HG02571 (cell line): ENCODE measurements at regions not wholly inside any gene's neighbourhood (a gene's known extent, or its start where the extent isn't known, plus 50 kb on each side); places are given as distances from the start of the nearest gene placed in this dataset.
A peak's percentile ranks its signal among the peaks of the same experiment; 100 is the strongest.
"Not testable (repeated sequence)": the region's sequence is repeated elsewhere in the genome, so short reads cannot be mapped to it uniquely, and the experiment has no call there.

Experiments used
- ATAC-seq: cut with Tn5 transposase; IDR thresholded peaks from one replicate; pipeline ENCODE4 v1.9.1; 2021; ENCODE audit warnings: mild to moderate bottlenecking, moderate library complexity; ENCODE audit not compliant: unreplicated experiment

DNA sequence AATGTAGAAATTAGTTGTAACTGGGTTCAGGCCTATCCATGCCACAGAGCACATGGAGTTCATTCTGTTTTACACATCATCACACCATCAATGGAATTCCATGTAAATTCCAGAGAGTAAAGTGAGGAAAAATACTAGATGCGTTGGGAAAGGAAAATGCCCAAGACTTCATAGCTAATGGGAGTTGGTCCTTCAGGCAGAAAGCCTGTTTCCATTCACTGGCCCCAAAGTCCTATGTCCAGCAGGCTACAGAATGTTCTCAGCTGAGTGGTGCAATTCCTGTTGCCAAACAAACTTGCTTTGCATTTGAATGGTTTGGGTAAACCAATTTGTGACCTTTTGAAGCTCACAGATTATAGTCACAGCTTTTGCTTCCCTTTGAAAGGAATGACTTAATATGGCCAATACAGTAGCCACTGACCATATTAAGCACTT, 164.6 kb upstream of the PFN2 start:
- ATAC-seq, result no peak

DNA sequence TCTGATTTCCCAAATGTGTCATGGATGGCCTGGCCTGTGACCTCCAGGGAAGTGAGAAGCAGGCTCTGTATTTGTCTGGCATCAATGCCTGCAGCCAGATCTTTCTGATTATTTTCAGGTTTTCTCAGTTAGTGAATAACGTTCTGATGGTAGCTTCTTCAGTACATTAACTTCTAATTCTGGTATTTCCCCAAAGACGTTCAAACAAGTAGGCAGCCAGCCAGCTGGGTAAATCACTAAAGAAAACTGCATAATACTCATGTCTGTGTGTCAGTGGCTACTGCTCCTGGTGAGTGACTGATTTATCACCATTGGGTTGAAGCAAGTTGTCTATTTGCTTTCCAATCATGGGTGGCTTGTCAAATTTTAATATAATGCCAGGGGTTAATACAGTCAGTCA, 162.6 kb upstream of the PFN2 start:
- no peak for ATAC-seq

GRCh38 chr3:150132101-150132749, 161.5 kb upstream of the PFN2 start:
- no peak for ATAC-seq

DNA sequence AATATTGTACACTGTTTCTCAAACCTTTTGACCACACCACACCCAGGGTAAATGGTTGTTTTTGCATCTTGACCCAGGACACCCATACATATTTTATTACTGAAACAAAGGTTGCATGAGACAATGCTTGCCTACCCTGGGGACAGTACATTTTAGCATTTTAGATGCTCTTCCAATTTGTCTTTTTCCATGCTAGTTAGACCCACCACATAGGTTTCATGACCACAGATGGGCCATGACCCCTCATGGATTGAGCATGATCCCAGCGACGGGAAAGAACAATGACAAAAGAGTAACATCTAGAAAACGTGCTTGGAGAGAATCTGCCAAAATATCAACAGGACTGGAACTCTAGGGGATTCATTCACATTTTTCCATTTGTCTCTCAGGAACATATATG, 161.0 kb upstream of the PFN2 start:
- no peak for ATAC-seq

DNA sequence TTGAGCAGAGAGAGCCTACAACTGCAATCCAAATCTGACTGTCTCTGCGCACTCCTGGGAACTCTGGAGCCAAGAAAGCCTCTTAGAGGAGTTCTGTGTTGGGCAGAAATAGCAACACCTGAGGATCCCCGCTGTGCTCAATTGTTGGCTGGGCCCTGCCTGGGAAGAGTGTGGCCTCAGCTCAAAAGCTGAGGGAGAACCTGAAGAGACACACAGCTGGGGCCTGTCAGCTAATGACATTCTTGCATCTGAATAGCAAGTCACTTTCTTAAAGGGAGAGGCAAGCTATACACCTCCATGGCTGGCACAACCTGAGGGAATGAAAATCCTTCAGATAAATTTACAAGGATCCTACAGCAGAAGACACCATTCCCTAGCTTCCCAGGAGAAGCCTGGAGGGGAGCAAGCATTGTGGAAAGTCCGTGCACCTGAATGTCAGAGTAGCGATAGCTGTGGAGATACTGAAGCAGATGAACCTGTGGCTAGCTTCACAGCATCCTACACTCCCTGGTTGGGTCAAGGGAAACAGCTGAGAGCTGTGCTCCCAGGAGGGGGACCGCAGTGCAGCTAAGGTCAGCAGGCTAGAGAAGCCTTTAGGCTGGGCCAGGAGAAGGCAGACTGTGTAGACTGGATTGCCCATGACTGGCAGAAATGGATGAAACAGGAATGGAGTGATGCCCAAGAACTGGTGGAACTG, 159.9 kb upstream of the PFN2 start:
- no peak for ATAC-seq

GRCh38 chr3:150129166-150129565, 158.5 kb upstream of the PFN2 start:
- ATAC-seq, result no peak

- no peak for ATAC-seq
Observed at GRCh38 chr3:150128126-150128525, 157.4 kb upstream of the PFN2 start.

DNA sequence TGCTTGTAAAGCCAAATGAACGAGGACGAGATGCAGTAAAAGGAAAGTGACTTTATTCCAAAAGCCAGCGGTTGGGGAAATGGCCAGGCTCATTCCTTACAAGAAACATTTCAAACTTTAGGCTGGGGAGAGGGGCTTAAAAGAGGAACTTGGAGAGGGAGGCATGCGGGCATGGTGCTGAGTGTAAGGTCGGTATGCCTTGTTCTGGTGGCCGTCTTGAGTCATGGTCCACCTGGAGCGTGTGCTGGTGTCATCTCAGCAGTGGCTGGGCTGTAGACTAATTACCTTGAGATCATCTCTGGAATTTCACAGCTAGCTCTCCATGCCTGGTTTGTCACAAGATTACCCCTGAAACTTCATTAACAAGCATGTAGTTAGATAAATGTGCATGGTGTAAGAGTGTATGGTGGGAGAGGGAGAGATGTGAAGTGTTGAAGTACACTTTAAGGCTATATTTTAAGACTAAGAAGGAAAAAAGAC, 156.4 kb upstream of the PFN2 start:
- ATAC-seq, result no peak

- no peak for ATAC-seq
Observed at GRCh38 chr3:150124142-150124541, 153.4 kb upstream of the PFN2 start.

DNA sequence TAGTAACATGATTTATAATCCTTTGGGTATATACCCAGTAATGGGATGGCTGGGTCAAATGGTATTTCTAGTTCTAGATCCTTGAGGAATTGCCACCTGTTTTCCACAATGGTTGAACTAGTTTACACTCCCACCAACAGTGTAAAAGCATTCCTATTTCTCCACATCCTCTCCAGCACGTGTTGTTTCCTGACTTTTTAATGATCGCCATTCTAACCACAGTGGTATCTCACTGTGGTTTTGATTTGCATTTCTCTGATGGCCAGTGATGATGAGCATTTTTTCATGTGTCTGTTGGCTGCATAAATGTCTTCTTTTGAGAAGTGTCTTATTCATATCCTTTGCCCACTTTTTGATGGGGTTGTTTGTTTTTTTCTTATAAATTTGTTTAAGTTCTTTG, 152.6 kb upstream of the PFN2 start:
- ATAC-seq, result not testable (repeated sequence)

DNA sequence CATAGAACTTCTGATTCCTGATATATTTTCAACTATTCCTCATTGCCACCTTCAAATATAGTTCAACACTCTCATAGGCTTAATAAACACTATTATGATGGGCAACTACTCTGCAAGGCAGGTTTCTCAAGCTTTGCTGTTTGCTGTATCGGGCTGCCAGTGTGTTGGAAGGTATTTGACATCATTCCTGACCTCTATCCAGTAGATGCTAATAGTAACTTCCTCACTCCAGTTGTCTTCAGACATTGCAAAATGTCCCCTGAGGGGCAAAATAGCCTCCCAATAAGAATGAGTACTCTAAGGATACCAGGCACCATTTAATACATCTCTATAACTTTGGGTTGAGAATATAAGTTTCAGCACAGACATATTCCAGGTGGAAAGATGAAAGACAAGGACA, 147.5 kb upstream of the PFN2 start:
- no peak for ATAC-seq

DNA sequence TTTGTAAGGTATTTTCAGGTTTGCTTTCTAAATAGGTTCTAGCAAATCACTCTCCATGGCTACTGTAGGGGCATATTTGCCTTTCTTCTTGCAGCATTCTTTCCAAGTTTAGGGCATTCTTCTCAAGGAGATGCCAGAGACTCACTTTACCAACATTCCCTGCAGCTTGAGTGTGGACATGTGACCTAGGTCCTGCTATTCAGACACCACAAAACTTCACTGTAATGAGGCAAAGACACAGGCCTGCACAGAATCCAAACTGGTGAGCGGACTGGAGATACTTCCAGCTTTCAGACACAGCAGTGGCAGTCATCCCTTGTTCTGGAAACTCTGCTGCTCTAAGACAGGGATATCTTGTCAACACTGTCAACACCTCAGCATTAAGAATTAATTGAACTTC, 146.4 kb upstream of the PFN2 start:
- ATAC-seq, result no peak

GRCh38 chr3:150116196-150116595, 145.5 kb upstream of the PFN2 start:
- ATAC-seq, result no peak

- ATAC-seq, result peak; percentile 88
Observed at GRCh38 chr3:150114873-150115540, 144.3 kb upstream of the PFN2 start.

GRCh38 chr3:150114273-150114672, 143.6 kb upstream of the PFN2 start:
- no peak for ATAC-seq

- no peak for ATAC-seq
Observed at GRCh38 chr3:150110097-150110496, 139.4 kb upstream of the PFN2 start.

- no peak for ATAC-seq
Observed at GRCh38 chr3:150107429-150108175, 136.9 kb upstream of the PFN2 start.

DNA sequence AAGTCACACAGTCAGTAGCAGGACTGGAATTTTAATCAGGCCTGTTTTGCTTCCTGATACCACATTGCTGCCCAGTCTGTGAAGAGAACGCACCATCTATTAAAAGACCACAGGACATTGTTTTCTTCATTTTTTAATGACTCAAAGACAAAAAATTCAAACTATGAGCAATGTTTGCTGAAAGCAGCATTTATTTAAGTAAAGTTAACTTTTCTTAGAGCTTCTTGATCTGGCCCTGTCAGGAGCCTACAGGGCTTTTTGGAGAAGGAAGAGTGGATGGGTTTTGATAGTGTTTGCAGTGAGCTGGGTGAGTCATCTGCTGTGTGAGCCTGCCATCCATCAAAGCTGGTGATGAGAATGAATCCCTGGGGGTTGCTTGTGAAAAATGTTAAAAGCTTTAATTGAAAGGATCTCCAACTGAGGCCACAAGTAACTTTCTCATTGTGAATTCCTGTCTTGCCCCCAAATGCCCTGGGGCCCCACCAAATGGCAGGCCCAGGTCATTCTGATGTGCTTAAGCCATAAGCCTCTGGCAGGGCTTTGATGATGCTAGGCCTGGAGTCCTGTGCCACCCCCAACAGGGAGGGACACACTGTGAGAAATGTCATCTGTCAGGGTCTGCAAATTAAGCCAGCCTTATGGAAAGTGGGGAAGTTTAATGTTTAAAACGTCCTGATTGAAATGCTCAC, 136.2 kb upstream of the PFN2 start:
- ATAC-seq, result no peak

GRCh38 chr3:150105886-150106612, 135.4 kb upstream of the PFN2 start:
- no peak for ATAC-seq

DNA sequence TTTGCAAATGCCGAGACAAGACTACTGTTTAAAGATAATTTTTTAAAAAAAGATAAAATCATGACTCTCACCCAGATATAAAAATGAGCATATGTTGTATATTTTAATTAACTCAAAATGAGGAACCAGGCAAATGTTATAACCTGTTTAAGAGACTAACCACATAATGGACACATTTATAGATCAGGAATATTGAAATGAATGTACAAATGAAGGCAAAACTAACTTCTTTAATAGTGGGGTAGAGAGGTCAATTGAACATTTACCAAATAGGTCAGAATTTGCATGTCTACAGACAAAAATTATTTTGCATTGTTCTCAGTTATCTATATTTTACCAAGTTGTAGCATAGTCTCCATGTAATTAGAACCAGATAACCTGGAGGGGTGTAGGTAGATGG, 134.3 kb upstream of the PFN2 start:
- no peak for ATAC-seq
